ENCODE measurements at regions not wholly inside any gene's neighbourhood (a gene's known extent, or its start where the extent isn't known, plus 50 kb on each side); places are given as distances from the start of the nearest gene placed in this dataset.

GRCh38 chr16:87174061-87174460, 143.1 kb downstream of the C16orf95 start:
- DNase-seq (ENCODE audit: low read depth in 4 of 4, low spot score in 2 of 4) = no peak

GRCh38 chr16:87176735-87177134, 140.5 kb downstream of the C16orf95 start:
- DNase-seq (ENCODE audit: low read depth in 4 of 4, low spot score in 2 of 4) = no peak

- DNase-seq (ENCODE audit: low read depth in 4 of 4, low spot score in 2 of 4) = no peak
Observed at GRCh38 chr16:87177673-87178072, 139.5 kb downstream of the C16orf95 start.

GRCh38 chr16:87178177-87178863, 138.9 kb downstream of the C16orf95 start:
- DNase-seq (ENCODE audit: low read depth in 4 of 4, low spot score in 2 of 4) = peak in 1 of 4 donors; percentile 41

- peak in 1 of 4 donors; percentile 56 for DNase-seq (ENCODE audit: low read depth in 4 of 4, low spot score in 2 of 4)
Observed at GRCh38 chr16:87178977-87179376, 138.2 kb downstream of the C16orf95 start.

GRCh38 chr16:87180069-87180468, 137.1 kb downstream of the C16orf95 start:
- DNase-seq (ENCODE audit: low read depth in 4 of 4, low spot score in 2 of 4) = no peak

- no peak for DNase-seq (ENCODE audit: low read depth in 4 of 4, low spot score in 2 of 4)
Observed at GRCh38 chr16:87182759-87183158, 134.4 kb downstream of the C16orf95 start.

GRCh38 chr16:87183647-87184046, 133.5 kb downstream of the C16orf95 start:
- DNase-seq (ENCODE audit: low read depth in 4 of 4, low spot score in 2 of 4) = no peak

GRCh38 chr16:87185308-87185707, 131.9 kb downstream of the C16orf95 start:
- no peak for DNase-seq (ENCODE audit: low read depth in 4 of 4, low spot score in 2 of 4)

- no peak for DNase-seq (ENCODE audit: low read depth in 4 of 4, low spot score in 2 of 4)
Observed at GRCh38 chr16:87185983-87186382, 131.2 kb downstream of the C16orf95 start.

- DNase-seq (ENCODE audit: low read depth in 4 of 4, low spot score in 2 of 4) = no peak
Observed at GRCh38 chr16:87186446-87186845, 130.7 kb downstream of the C16orf95 start.

GRCh38 chr16:87186876-87187533, 130.2 kb downstream of the C16orf95 start:
- DNase-seq (ENCODE audit: low read depth in 4 of 4, low spot score in 2 of 4) = no peak

GRCh38 chr16:87188104-87188503, 129.1 kb downstream of the C16orf95 start:
- DNase-seq (ENCODE audit: low read depth in 4 of 4, low spot score in 2 of 4) = no peak

GRCh38 chr16:87189426-87189825, 127.8 kb downstream of the C16orf95 start:
- no peak for DNase-seq (ENCODE audit: low read depth in 4 of 4, low spot score in 2 of 4)

GRCh38 chr16:87190288-87191230, 126.6 kb downstream of the C16orf95 start:
- no peak for DNase-seq (ENCODE audit: low read depth in 4 of 4, low spot score in 2 of 4)

- DNase-seq (ENCODE audit: low read depth in 4 of 4, low spot score in 2 of 4) = no peak
Observed at GRCh38 chr16:87192452-87193073, 124.6 kb downstream of the C16orf95 start.

GRCh38 chr16:87194172-87194571, 123.0 kb downstream of the C16orf95 start:
- no peak for DNase-seq (ENCODE audit: low read depth in 4 of 4, low spot score in 2 of 4)

GRCh38 chr16:87195161-87195560, 122.0 kb downstream of the C16orf95 start:
- DNase-seq (ENCODE audit: low read depth in 4 of 4, low spot score in 2 of 4) = no peak

- DNase-seq (ENCODE audit: low read depth in 4 of 4, low spot score in 2 of 4) = no peak
Observed at GRCh38 chr16:87196231-87196630, 121.0 kb downstream of the C16orf95 start.

- DNase-seq (ENCODE audit: low read depth in 4 of 4, low spot score in 2 of 4) = no peak
Observed at GRCh38 chr16:87196661-87197060, 120.5 kb downstream of the C16orf95 start.

- no peak for DNase-seq (ENCODE audit: low read depth in 4 of 4, low spot score in 2 of 4)
Observed at GRCh38 chr16:87198328-87198832, 118.8 kb downstream of the C16orf95 start.

Data from left renal cortex interstitium (tissue), 4 donors.